ENCODE measurements at regions not wholly inside any gene's neighbourhood (a gene's known extent, or its start where the extent isn't known, plus 50 kb on each side); places are given as distances from the start of the nearest gene placed in this dataset.

DNA sequence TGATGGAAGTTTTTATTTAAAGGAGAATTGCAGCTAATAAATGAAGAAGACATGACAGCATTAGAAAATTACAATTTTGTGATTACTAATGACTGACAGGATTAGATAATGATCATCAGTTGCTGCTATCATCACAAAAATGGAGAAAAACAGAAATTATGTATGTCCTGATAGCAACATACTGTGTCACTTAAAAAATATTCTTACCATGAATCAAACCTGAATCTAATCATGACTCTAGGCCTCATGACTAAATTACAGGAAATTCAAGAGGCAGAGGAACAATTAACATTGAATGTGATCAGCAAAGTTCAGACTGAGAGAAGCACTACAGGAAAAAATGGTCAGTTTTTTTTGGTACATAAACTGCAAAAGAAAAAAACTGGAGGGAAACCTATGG is 147.8 kb downstream of the PMAIP1 start:
- TF ChIP-seq, protein P1, sequence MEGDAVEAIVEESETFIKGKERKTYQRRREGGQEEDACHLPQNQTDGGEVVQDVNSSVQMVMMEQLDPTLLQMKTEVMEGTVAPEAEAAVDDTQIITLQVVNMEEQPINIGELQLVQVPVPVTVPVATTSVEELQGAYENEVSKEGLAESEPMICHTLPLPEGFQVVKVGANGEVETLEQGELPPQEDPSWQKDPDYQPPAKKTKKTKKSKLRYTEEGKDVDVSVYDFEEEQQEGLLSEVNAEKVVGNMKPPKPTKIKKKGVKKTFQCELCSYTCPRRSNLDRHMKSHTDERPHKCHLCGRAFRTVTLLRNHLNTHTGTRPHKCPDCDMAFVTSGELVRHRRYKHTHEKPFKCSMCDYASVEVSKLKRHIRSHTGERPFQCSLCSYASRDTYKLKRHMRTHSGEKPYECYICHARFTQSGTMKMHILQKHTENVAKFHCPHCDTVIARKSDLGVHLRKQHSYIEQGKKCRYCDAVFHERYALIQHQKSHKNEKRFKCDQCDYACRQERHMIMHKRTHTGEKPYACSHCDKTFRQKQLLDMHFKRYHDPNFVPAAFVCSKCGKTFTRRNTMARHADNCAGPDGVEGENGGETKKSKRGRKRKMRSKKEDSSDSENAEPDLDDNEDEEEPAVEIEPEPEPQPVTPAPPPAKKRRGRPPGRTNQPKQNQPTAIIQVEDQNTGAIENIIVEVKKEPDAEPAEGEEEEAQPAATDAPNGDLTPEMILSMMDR (conservative IDR thresholded peaks at IDR 0.05; ENCODE audit: low read depth, low read length), result no peak
- no peak for TF ChIP-seq EZH2 (IDR thresholded peaks at IDR 0.05; ENCODE audit: low read length, unreplicated experiment)
